Activated CD8-positive, alpha-beta memory T cell treated with anti-CD3 and anti-CD28 coated beads, Interleukin-2, amount 10 ng/mL, durations not matched to agents 7 days and 5 days (primary cell): ENCODE measurements at regions not wholly inside any gene's neighbourhood (a gene's known extent, or its start where the extent isn't known, plus 50 kb on each side); places are given as distances from the start of the nearest gene placed in this dataset.
A peak's percentile ranks its signal among the peaks of the same experiment; 100 is the strongest.

Experiments
- ATAC-seq: fragments of 150-1000 bp; cut with Tn5 transposase; one replicate; pipeline ENCODE4 v1.10.0; 2021; ENCODE audit warnings: moderate library complexity
- CTCF ChIA-PET: fragments of 350-600 bp; sonication (Branson Sonifier 250); formaldehyde crosslinking; loops from one replicate; lab custom pipeline; 2021; ENCODE audit warnings: antibody characterized with exemption; lab: Charles Lee
- DNase-seq: peaks from one replicate; pipeline ENCODE4 v3.0.0-alpha.2; 2020
- H3K27ac Mint-ChIP-seq: one replicate; pipeline ENCODE4 v1.8.0; 2021; ENCODE audit warnings: mild to moderate bottlenecking, mixed read lengths
- H3K27me3 Mint-ChIP-seq: one replicate; pipeline ENCODE4 v1.8.0; 2021; ENCODE audit warnings: mixed read lengths
- H3K36me3 Mint-ChIP-seq: one replicate; pipeline ENCODE4 v1.8.0; 2021; ENCODE audit warnings: mild to moderate bottlenecking, mixed read lengths
- H3K4me1 Mint-ChIP-seq: one replicate; pipeline ENCODE4 v1.8.0; 2021; ENCODE audit warnings: mixed read lengths
- H3K4me3 Mint-ChIP-seq: one replicate; pipeline ENCODE4 v1.8.0; 2021; ENCODE audit warnings: mild to moderate bottlenecking, moderate library complexity, mixed read lengths
- H3K9me3 Mint-ChIP-seq: one replicate; pipeline ENCODE4 v1.8.0; 2022; ENCODE audit warnings: low read depth, mixed read lengths

- no peak for DNase-seq
- H3K4me3 Mint-ChIP-seq, result no peak overlapping the region
- no peaks in the 10 kb centered on the region for H3K9me3 Mint-ChIP-seq
- CTCF ChIA-PET, result no interaction called here
- H3K36me3 Mint-ChIP-seq, result no peaks in the 10 kb centered on the region
- no peaks in the 10 kb centered on the region for H3K4me1 Mint-ChIP-seq
- ATAC-seq, result no peak
- H3K27me3 Mint-ChIP-seq, result peaks cover 5% of the 10 kb centered on the region
- H3K27ac Mint-ChIP-seq, result no peak overlapping the region
Measured at GRCh38 chr16:77613095-77613494, 109.2 kb upstream of the NUDT7 start.

DNA sequence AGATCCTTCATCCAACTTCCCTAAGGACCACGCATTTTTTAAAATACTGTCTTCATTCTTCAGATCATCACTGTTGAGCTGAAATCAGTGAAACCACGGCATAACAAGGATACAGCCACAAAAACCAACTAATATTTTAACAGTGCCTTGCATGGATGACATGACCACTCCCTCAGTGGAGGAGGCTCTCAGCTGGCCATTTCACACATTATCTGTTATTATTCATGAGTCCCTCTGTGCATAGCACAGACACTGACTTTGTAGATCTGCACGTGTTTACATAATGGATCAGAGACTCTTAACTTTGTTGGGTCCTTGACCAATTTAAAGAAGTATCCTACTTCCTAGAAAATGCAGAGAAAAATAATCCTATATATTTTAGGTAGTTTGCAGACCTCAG lies 104.8 kb upstream of the NUDT7 start:
- ATAC-seq (no peak), DNase-seq (no peak)
- H3K9me3 Mint-ChIP-seq, result no peaks in the 10 kb centered on the region
- H3K36me3 Mint-ChIP-seq, result no peaks in the 10 kb centered on the region
- CTCF ChIA-PET, result no interaction called here
- H3K27ac Mint-ChIP-seq, result no peak overlapping the region
- no peaks in the 10 kb centered on the region for H3K4me1 Mint-ChIP-seq
- H3K4me3 Mint-ChIP-seq, result no peak overlapping the region
- peaks cover 7% of the 10 kb centered on the region for H3K27me3 Mint-ChIP-seq

DNA sequence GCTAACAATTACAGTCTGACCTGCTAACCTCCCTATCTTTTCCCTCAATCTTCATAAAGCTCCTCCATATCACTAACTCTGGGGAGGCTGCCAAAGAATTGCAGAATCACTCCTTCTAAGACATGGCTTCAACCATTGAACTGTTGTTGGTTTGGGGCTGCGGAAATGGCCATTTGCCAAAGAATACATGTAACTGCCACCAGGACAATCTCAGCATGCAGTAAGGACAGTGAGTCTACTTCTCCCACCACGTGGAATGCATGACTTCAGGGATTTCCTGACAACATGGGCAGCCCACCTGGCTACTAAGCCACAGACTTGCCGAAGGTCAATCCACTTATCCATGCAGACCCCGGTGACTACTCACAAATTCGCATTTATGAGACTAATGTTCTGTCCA lies 104.3 kb upstream of the NUDT7 start:
- CTCF ChIA-PET, result no interaction called here
- ATAC-seq, result no peak
- H3K27ac Mint-ChIP-seq, result no peak overlapping the region

DNA sequence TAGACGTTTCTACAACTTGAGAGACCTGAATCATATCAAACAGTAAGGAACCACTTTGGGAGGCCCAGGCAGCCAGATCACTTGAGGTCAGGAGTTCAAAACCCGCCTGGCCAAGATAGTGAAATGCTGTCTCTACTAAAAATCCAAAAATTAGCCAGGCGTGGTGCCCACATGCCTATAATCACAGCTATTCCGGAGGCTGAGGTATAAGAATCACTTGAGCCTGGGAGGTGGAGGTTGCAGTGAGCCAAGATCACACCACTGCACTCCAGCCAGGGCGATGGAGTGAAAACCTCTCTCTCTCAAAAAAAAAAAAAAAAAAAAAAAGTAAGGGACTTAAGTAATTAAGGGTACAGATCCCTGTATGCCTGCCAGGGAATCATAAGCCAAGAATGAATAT lies 103.4 kb upstream of the NUDT7 start:
- Mint-ChIP-seq H3K9me3 (no peaks in the 10 kb centered on the region), H3K27me3 (peaks cover 4% of the 10 kb centered on the region), H3K27ac (no peak overlapping the region), H3K4me3 (no peak overlapping the region), H3K36me3 (no peaks in the 10 kb centered on the region), H3K4me1 (no peaks in the 10 kb centered on the region)
- CTCF ChIA-PET, result interaction anchor here (0.7 kb wide), 1 partner anchor 631 kb away, joined by 5 read pairs; no protein-coding TSS in a partner anchor
- DNase-seq, result no peak
- no peak for ATAC-seq

More for the DNA sequence above, 104.3 kb upstream of the NUDT7 start:
- H3K36me3 Mint-ChIP-seq, result no peaks in the 10 kb centered on the region
- no peak overlapping the region for H3K4me3 Mint-ChIP-seq
- H3K27me3 Mint-ChIP-seq, result peaks cover 4% of the 10 kb centered on the region
- no peaks in the 10 kb centered on the region for H3K9me3 Mint-ChIP-seq
- DNase-seq, result no peak
- no peaks in the 10 kb centered on the region for H3K4me1 Mint-ChIP-seq

- Mint-ChIP-seq H3K27ac (no peak overlapping the region), H3K27me3 (peaks cover 2% of the 10 kb centered on the region), H3K36me3 (no peaks in the 10 kb centered on the region), H3K9me3 (no peaks in the 10 kb centered on the region), H3K4me1 (no peaks in the 10 kb centered on the region), H3K4me3 (no peak overlapping the region)
- ATAC-seq, result no peak
- CTCF ChIA-PET, result no interaction called here
- no peak for DNase-seq
Measured at GRCh38 chr16:77624085-77624484, 98.2 kb upstream of the NUDT7 start.

- no peaks in the 10 kb centered on the region for H3K9me3 Mint-ChIP-seq
- no peak for ATAC-seq
- H3K27me3 Mint-ChIP-seq, result peaks cover 4% of the 10 kb centered on the region
- H3K27ac Mint-ChIP-seq, result no peak overlapping the region
- CTCF ChIA-PET, result no interaction called here
- no peaks in the 10 kb centered on the region for H3K36me3 Mint-ChIP-seq
- no peak overlapping the region for H3K4me3 Mint-ChIP-seq
- H3K4me1 Mint-ChIP-seq, result no peaks in the 10 kb centered on the region
- DNase-seq, result no peak
Measured at GRCh38 chr16:77636615-77637014, 85.7 kb upstream of the NUDT7 start.

- CTCF ChIA-PET, result no interaction called here
Measured at GRCh38 chr16:77637940-77638339, 84.4 kb upstream of the NUDT7 start.

GRCh38 chr16:77643176-77643575 lies 79.1 kb upstream of the NUDT7 start:
- no peaks in the 10 kb centered on the region for H3K9me3 Mint-ChIP-seq
- H3K27me3 Mint-ChIP-seq, result no peaks in the 10 kb centered on the region
- no peak overlapping the region for H3K4me3 Mint-ChIP-seq
- no peaks in the 10 kb centered on the region for H3K36me3 Mint-ChIP-seq
- no peak overlapping the region for H3K27ac Mint-ChIP-seq
- H3K4me1 Mint-ChIP-seq, result no peaks in the 10 kb centered on the region
- ATAC-seq, result no peak
- CTCF ChIA-PET, result no interaction called here
- no peak for DNase-seq

More at GRCh38 chr16:77637940-77638339, 84.4 kb upstream of the NUDT7 start:
- no peaks in the 10 kb centered on the region for H3K9me3 Mint-ChIP-seq
- no peaks in the 10 kb centered on the region for H3K27me3 Mint-ChIP-seq
- ATAC-seq (no peak), DNase-seq (no peak)
- H3K27ac Mint-ChIP-seq, result no peak overlapping the region
- no peaks in the 10 kb centered on the region for H3K4me1 Mint-ChIP-seq
- no peak overlapping the region for H3K4me3 Mint-ChIP-seq
- H3K36me3 Mint-ChIP-seq, result no peaks in the 10 kb centered on the region

- ATAC-seq (no peak), DNase-seq (no peak)
- Mint-ChIP-seq H3K27ac (no peak overlapping the region), H3K27me3 (peaks cover under 1% of the 10 kb centered on the region), H3K4me1 (no peaks in the 10 kb centered on the region), H3K36me3 (no peaks in the 10 kb centered on the region), H3K4me3 (no peak overlapping the region), H3K9me3 (no peaks in the 10 kb centered on the region)
- CTCF ChIA-PET, result no interaction called here
Measured at GRCh38 chr16:77645764-77646163, 76.5 kb upstream of the NUDT7 start.

DNA sequence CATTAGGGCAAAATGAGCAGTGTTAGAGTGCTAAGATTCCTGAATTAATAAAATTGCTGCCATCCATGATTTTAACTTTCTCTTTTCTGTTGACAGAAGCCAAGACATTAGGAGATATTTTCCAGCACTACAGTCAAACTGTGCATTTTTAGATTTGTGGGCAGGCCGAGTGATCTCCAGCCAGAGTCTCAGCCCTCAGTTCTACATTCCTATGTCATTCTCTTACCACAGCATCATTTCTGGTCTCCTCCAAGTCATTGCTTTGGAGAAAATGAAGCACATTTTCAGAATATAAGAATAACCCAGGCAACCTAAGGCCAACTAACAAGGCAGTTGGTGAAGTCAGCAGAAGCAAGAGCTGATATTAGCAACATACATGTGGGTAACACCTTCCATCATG lies 74.6 kb upstream of the NUDT7 start:
- CTCF ChIA-PET, result no interaction called here
- no peaks in the 10 kb centered on the region for H3K36me3 Mint-ChIP-seq
- H3K4me1 Mint-ChIP-seq, result no peaks in the 10 kb centered on the region
- H3K4me3 Mint-ChIP-seq, result no peak overlapping the region
- H3K9me3 Mint-ChIP-seq, result no peaks in the 10 kb centered on the region
- no peak overlapping the region for H3K27ac Mint-ChIP-seq
- ATAC-seq (no peak), DNase-seq (no peak)
- peaks cover 2% of the 10 kb centered on the region for H3K27me3 Mint-ChIP-seq

- H3K27ac Mint-ChIP-seq, result no peak overlapping the region
- H3K4me1 Mint-ChIP-seq, result no peaks in the 10 kb centered on the region
- DNase-seq, result no peak
- no peaks in the 10 kb centered on the region for H3K9me3 Mint-ChIP-seq
- H3K36me3 Mint-ChIP-seq, result no peaks in the 10 kb centered on the region
- H3K27me3 Mint-ChIP-seq, result peaks cover 2% of the 10 kb centered on the region
- no peak overlapping the region for H3K4me3 Mint-ChIP-seq
- ATAC-seq, result no peak
- CTCF ChIA-PET, result no interaction called here
Measured at GRCh38 chr16:77650761-77651160, 71.6 kb upstream of the NUDT7 start.

DNA sequence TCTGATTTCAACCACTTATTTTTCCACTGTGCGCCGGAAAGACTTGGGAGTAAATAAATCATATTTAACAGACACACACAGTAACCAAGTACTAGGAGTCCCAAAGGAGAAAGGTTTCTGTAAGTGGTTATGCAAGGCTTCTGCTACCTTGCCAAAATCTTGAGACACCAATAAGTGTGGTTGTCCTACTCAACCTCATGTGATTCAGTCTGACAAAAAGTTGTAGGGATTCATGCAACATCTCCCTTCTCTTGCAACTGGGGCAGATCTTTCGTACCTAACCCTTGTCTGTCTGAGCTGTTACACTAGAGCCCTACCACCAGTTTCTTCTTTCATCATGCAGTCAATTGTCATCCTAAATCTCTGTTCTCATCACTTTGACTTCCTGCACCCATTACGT lies 69.9 kb upstream of the NUDT7 start:
- no peak for ATAC-seq
- no peak overlapping the region for H3K4me3 Mint-ChIP-seq
- no peak for DNase-seq
- H3K9me3 Mint-ChIP-seq, result no peaks in the 10 kb centered on the region
- H3K27me3 Mint-ChIP-seq, result peaks cover 2% of the 10 kb centered on the region
- no peaks in the 10 kb centered on the region for H3K36me3 Mint-ChIP-seq
- H3K4me1 Mint-ChIP-seq, result peaks cover 1% of the 10 kb centered on the region
- CTCF ChIA-PET, result interaction anchor here (0.6 kb wide), 1 partner anchor 105 kb away, joined by 3 read pairs; no protein-coding TSS in a partner anchor
- H3K27ac Mint-ChIP-seq, result no peak overlapping the region

DNA sequence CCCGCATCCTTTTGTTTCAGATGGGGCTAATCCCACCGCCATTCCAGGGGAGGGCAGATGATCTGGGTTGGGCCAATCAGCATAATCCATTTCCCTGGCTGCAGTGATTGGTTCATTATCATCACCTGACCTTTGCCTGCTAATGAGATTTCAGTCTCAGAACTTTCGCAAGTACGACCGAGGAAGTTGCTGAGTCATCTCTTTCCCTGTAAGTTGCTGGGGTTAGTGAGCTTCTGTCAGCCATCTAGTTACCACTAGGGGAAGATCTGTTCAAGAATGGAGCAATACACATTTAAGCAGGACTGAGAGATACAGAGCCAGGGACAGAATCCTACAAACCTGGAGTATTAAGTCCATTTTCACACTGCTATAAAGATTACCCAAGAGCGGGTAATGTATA lies 65.3 kb upstream of the NUDT7 start:
- peaks cover 1% of the 10 kb centered on the region for H3K4me1 Mint-ChIP-seq
- no peaks in the 10 kb centered on the region for H3K9me3 Mint-ChIP-seq
- H3K36me3 Mint-ChIP-seq, result no peaks in the 10 kb centered on the region
- CTCF ChIA-PET, result no interaction called here
- no peak overlapping the region for H3K4me3 Mint-ChIP-seq
- no peak for DNase-seq
- peak; percentile 42 for ATAC-seq
- H3K27me3 Mint-ChIP-seq, result peaks cover 2% of the 10 kb centered on the region
- H3K27ac Mint-ChIP-seq, result no peak overlapping the region

GRCh38 chr16:77660311-77660710 lies 62.0 kb upstream of the NUDT7 start:
- ATAC-seq (no peak), DNase-seq (no peak)
- no peak overlapping the region for H3K27ac Mint-ChIP-seq
- no peaks in the 10 kb centered on the region for H3K9me3 Mint-ChIP-seq
- no peak overlapping the region for H3K4me3 Mint-ChIP-seq
- H3K4me1 Mint-ChIP-seq, result peaks cover 1% of the 10 kb centered on the region
- H3K27me3 Mint-ChIP-seq, result peaks cover 2% of the 10 kb centered on the region
- H3K36me3 Mint-ChIP-seq, result no peaks in the 10 kb centered on the region
- CTCF ChIA-PET, result no interaction called here

DNA sequence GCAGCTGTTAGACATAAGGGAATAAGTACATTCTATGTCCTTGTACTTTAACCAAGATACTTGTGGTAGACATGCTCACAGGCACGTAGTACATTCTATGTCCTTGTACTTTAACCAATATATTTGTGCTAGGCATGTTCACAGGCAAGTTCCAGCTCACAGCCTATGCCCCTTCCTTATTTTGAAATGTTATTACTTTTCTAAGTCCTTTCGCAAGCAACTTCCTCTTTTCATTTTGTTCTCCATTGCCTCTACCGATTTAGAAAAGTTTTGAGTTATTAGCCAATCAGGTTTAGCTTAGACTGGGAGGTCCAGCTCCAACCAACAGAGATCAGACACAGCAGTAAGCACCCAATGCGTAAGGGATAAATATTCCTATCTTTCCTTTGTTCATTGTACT lies 60.1 kb upstream of the NUDT7 start:
- Mint-ChIP-seq H3K4me1 (peaks cover 1% of the 10 kb centered on the region), H3K4me3 (no peak overlapping the region), H3K27me3 (peaks cover 4% of the 10 kb centered on the region), H3K9me3 (no peaks in the 10 kb centered on the region), H3K27ac (no peak overlapping the region), H3K36me3 (no peaks in the 10 kb centered on the region)
- DNase-seq (no peak), ATAC-seq (no peak)
- CTCF ChIA-PET, result no interaction called here
